GM12875 (cell line): ENCODE measurements at regions not wholly inside any gene's neighbourhood (a gene's known extent, or its start where the extent isn't known, plus 50 kb on each side); places are given as distances from the start of the nearest gene placed in this dataset.

Experiments
- H3K4me3 ChIP-seq: one replicate; pipeline ENCODE4 v1.5.1; 2011; ENCODE audit warnings: low read depth, low read length, control low read depth
- TF ChIP-seq, protein P1 (sequence below): IDR thresholded peaks from 2 replicates; pipeline ENCODE4 v1.5.1; 2011; ENCODE audit warnings: low read depth, mild to moderate bottlenecking, control low read depth, inconsistent platforms, low read length, moderate library complexity, borderline replicate concordance; ENCODE audit not compliant: insufficient read depth

DNA sequence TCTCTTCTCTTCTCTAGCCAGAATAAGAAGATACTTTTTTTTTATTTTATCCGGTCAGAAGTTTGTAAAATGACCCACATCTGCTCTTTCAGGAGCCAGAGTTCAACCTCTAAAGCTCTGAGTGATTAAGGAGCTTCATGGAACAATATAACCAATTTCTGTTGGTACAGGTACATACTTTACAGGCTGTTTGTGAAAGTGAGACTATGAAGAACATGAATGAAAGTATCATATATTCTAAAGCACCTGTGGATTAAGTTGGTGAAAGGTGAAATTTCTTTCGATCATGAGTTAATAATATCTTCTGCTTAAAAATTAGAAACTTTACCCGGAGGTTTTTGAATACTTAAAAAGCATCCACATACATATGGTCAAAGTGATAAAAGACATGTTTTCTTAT lies 65.2 kb downstream of the DMRT2 start:
- TF ChIP-seq, protein P1, sequence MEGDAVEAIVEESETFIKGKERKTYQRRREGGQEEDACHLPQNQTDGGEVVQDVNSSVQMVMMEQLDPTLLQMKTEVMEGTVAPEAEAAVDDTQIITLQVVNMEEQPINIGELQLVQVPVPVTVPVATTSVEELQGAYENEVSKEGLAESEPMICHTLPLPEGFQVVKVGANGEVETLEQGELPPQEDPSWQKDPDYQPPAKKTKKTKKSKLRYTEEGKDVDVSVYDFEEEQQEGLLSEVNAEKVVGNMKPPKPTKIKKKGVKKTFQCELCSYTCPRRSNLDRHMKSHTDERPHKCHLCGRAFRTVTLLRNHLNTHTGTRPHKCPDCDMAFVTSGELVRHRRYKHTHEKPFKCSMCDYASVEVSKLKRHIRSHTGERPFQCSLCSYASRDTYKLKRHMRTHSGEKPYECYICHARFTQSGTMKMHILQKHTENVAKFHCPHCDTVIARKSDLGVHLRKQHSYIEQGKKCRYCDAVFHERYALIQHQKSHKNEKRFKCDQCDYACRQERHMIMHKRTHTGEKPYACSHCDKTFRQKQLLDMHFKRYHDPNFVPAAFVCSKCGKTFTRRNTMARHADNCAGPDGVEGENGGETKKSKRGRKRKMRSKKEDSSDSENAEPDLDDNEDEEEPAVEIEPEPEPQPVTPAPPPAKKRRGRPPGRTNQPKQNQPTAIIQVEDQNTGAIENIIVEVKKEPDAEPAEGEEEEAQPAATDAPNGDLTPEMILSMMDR: no peak

DNA sequence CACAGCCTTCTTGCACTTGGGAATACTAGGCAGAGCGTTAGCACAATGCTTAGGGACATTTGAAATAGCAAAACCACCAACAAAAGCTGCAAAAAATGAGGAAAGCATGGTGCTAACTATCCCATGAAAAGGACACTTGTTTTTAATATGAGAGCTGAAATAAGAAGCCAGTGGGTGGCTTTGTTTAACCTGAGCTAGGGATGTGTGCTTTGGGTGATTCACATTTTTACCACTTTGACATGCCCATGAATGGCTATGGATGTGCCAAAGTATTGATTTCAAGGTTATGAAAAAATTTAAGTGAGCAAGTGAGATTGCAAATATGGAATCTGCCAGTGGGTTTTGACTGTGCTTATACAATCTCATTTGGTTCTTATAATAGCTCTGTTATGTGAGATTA lies 67.3 kb downstream of the DMRT2 start:
- TF ChIP-seq, protein P1: no peak
- H3K4me3 ChIP-seq: no peak overlapping the region

More for the DNA sequence above, 65.2 kb downstream of the DMRT2 start:
- H3K4me3 ChIP-seq: no peak overlapping the region

DNA sequence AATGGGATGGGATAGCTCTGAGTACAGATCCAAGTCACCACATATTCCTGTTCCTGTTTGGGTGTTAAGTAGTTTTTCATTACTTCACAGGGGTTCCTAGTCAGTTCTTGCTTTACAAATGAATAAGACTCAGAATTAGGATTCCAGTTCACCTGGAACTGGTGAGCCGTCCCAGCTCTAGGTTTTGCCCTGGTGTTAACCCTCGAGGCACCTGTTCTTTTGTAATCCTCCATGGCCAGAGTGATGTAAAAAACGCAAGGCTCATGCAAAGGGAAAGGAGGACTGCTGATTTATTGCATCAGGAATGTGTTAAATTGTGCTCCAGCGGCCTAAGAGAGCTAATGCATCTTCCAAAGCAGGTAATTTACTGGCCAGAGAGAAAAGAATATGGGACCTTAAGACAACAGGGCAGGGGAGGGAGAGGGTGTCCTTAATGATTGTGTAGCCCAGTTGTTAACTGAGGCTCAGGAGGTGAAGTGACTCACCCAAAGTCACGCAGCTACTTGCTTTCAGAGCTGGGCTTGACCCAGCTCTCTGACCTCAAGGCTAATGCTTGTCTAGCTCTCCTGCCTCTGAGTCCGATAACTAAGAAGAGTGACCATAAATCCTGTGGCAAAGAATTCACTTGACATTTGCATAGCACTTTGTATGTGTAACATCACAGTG lies 70.5 kb downstream of the DMRT2 start:
- TF ChIP-seq, protein P1: no peak

DNA sequence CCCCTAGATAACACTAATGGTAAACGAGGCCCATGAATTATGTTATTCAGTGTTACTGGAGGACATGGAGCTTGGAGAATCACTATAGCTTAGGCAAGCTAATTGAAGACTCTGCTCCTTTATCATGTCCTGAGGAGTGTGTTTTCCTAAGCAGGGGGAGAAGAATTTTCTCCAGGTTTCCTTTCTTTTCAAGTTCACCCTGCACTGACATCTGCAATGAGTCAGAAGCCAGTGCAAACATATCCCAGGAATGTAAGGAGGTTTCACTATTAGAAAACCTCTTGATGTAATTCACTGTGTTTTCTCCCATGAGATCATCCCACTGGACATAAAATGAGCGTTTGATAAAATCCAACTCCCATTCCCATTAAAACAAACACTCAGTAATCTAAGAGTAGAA lies 75.6 kb downstream of the DMRT2 start:
- TF ChIP-seq, protein P1: no peak

More for the DNA sequence above, 70.5 kb downstream of the DMRT2 start:
- no peak overlapping the region for H3K4me3 ChIP-seq

DNA sequence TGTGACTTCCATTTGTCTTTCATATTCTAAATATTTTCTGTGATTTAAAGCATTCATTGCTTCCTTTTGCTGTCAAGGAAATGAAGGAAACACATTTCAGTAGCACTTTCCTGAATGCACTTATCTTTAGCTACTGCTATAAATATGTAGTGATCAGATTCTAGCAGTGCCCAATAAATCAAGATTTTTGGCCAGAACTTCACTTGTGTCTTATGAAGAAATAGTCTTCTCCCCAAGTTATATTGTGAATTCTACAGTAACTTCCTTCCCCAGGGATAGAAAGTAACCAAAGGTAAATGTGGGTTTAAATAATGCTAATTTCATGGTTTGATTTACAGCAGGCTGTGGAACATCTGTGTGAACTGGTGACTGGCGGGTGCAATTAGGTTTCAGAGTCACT lies 77.9 kb downstream of the DMRT2 start:
- no peak overlapping the region for H3K4me3 ChIP-seq
- TF ChIP-seq, protein P1: no peak

More for the DNA sequence above, 75.6 kb downstream of the DMRT2 start:
- H3K4me3 ChIP-seq: no peak overlapping the region

DNA sequence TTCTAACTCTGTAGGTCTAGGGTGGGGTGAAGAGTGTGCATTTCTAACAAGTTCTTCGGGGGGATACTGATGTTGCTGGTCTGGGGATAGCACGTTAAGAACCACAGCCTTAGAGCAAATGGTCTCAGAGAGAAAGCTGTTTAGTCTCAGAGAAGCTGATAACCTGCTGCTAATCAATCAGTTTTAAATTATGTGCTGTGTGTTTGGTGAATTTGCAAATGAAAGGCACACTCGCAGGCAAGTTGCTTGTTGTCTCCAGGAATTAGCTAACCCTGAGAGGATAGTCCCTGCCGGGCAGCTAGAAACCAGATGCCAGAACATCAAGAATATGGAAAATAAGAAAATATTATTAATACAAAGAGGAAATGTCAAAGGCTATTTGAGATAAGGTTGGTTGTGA lies 79.2 kb downstream of the DMRT2 start:
- TF ChIP-seq, protein P1: no peak
- no peak overlapping the region for H3K4me3 ChIP-seq

DNA sequence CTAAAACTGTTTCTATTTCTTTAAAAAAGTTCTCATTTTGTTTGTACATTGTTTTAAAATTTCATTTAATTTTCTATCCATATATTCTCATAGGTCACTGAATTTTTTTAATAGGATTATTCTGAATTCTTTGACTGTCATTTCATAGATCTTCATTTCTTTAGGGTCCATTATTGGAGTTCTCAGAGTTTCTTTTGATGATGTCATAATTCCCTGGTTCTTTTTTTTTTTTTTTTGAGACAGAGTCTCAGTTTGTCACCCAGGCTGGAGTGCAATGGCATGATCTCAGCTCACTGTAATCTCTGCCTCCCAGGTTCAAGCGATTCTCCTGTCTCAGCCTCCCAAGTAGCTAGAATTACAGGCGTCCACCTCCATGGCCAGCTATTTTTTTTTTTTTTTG lies 89.9 kb downstream of the DMRT2 start:
- H3K4me3 ChIP-seq: no peak overlapping the region
- TF ChIP-seq, protein P1: no peak
